GM12878 (cell line): ENCODE measurements at regions not wholly inside any gene's neighbourhood (a gene's known extent, or its start where the extent isn't known, plus 50 kb on each side); places are given as distances from the start of the nearest gene placed in this dataset.

Experiments used
- ATAC-seq: fragments of 200-7000 bp; cut with Tn5 transposase; 3 replicates; pipeline ENCODE4 v1.9.1; 2020; ENCODE audit warnings: mild to moderate bottlenecking, moderate library complexity
- BruUV-seq: library from RNA; stranded (reverse); fragments of 400-500 nt; replicated peaks from 2 replicates; lab custom pipeline; 2021; lab: Mats Ljungman, UMichigan
- CTCF ChIA-PET: fragments of 300-600 bp; sonication (Branson Sonifier 250); formaldehyde crosslinking; extraction: SDS; loops from one replicate; lab custom pipeline; 2021; ENCODE audit warnings: inconsistent platforms; lab: Yijun Ruan, JAX
- POLR2A ChIA-PET: fragments of 350-600 bp; formaldehyde crosslinking; extraction: SDS; loops from one replicate; lab custom pipeline; 2021; ENCODE audit warnings: inconsistent platforms; lab: Charles Lee
- RAD21 ChIA-PET: fragments of 300-600 bp; sonication (Branson Sonifier 250); formaldehyde crosslinking; loops from one replicate; lab custom pipeline; 2023; ENCODE audit warnings: antibody characterized with exemption; ENCODE audit not compliant: unreplicated experiment; lab: Charles Lee
- SMC1A ChIA-PET: fragments of 300-600 bp; sonication (Branson Sonifier 250); formaldehyde crosslinking; loops from one replicate; lab custom pipeline; 2023; ENCODE audit not compliant: unreplicated experiment, uncharacterized antibody; lab: Charles Lee
- DNase-seq: peaks from one replicate; pipeline ENCODE4 v3.0.0-alpha.2; 2011; ENCODE audit warnings: low read depth, low spot score
- FAIRE-seq: peaks from 3 replicates; lab custom pipeline; 2011; peaks lifted over from hg19 to GRCh38; lab: Jason Lieb, UNC
- H2AFZ ChIP-seq: 2 replicates; pipeline ENCODE4 v1.6.0; 2011; ENCODE audit warnings: low read depth, low read length, control low read depth; ENCODE audit not compliant: control insufficient read depth
- H3K27ac ChIP-seq: 2 replicates; pipeline ENCODE4 v1.5.1; 2011; ENCODE audit warnings: control low read depth; ENCODE audit not compliant: control insufficient read depth, insufficient read depth
- H3K27me3 ChIP-seq, 2 experiments: replicated peaks in 1 of 2; 2 replicates each; pipeline versions ENCODE4 v1.6.0 to v1.6.1; 2011; ENCODE audit warnings: low read length in 1 of 2; ENCODE audit not compliant: control insufficient read depth in 2 of 2, insufficient read depth in 2 of 2
- H3K36me3 ChIP-seq, 2 experiments: 2 replicates each; pipeline ENCODE4 v1.5.1; 2011; ENCODE audit warnings: low read length in 1 of 2; ENCODE audit not compliant: control insufficient read depth in 2 of 2, insufficient read depth in 2 of 2
- H3K4me1 ChIP-seq: 2 replicates; pipeline ENCODE4 v1.6.1; 2011; ENCODE audit warnings: mild to moderate bottlenecking, low read length, moderate library complexity, mixed read lengths; ENCODE audit not compliant: control insufficient read depth, insufficient read depth
- H3K4me2 ChIP-seq: 2 replicates; pipeline ENCODE4 v1.6.0; 2011; ENCODE audit warnings: control low read depth; ENCODE audit not compliant: control insufficient read depth, insufficient read depth
- H3K4me3 ChIP-seq: fragments of 200-600 bp; sonication (generic); 2 replicates; pipeline ENCODE4 v1.5.1; 2016
- H3K79me2 ChIP-seq: 2 replicates; pipeline ENCODE4 v1.6.0; 2011; ENCODE audit warnings: low read length; ENCODE audit not compliant: control insufficient read depth, insufficient read depth
- H3K9ac ChIP-seq: 2 replicates; pipeline ENCODE4 v1.8.0; 2011; ENCODE audit warnings: low read length, control low read depth, mixed read lengths; ENCODE audit not compliant: control insufficient read depth, insufficient read depth
- H3K9me3 ChIP-seq: replicated peaks from 3 replicates; pipeline ENCODE4 v1.5.1; 2011; ENCODE audit warnings: mild to moderate bottlenecking, low read length; ENCODE audit not compliant: control insufficient read depth, insufficient read depth
- H4K20me1 ChIP-seq: 2 replicates; pipeline ENCODE4 v1.6.0; 2011; ENCODE audit not compliant: control insufficient read depth, insufficient read depth
- EGR1 ChIP-seq, 2 experiments: IDR thresholded peaks; 1 replicate in 1 of 2; 2 replicates in 1 of 2; pipeline ENCODE4 v1.6.1; 2011 to 2012; ENCODE audit warnings: low read depth in 2 of 2, low read length in 2 of 2, borderline replicate concordance in 1 of 2, mild to moderate bottlenecking in 1 of 2, moderate library complexity in 1 of 2
- HSF1 ChIP-seq: fragments of 150-350 bp; IDR thresholded peaks from 2 replicates; pipeline ENCODE4 v1.6.1; 2014; ENCODE audit warnings: mild to moderate bottlenecking, low read depth, low read length
- IKZF2 ChIP-seq, 2 experiments: fragments of 450-650 bp; IDR thresholded peaks; 2 replicates each; pipeline ENCODE4 v1.6.1; 2017; ENCODE audit warnings: mild to moderate bottlenecking in 2 of 2, moderate library complexity in 2 of 2
- IRF4 ChIP-seq: IDR thresholded peaks from 2 replicates; pipeline ENCODE4 v1.6.1; 2011; ENCODE audit warnings: low read depth, low read length
- MTA2 ChIP-seq: fragments of 450-650 bp; IDR thresholded peaks from 2 replicates; pipeline ENCODE4 v1.6.1; 2016; ENCODE audit warnings: low read depth, mild to moderate bottlenecking, moderate library complexity
- NFIC ChIP-seq: IDR thresholded peaks from 2 replicates; pipeline ENCODE4 v1.6.1; 2012; ENCODE audit warnings: low read depth, mild to moderate bottlenecking, inconsistent platforms, low read length, moderate library complexity
- PAX8 ChIP-seq: fragments of 450-650 bp; IDR thresholded peaks from 2 replicates; pipeline ENCODE4 v1.6.1; 2017; ENCODE audit warnings: mild to moderate bottlenecking, moderate library complexity
- RUNX3 ChIP-seq: IDR thresholded peaks from 2 replicates; pipeline ENCODE4 v1.6.1; 2012; ENCODE audit warnings: low read length, inconsistent platforms
- SKIL ChIP-seq: fragments of 450-650 bp; IDR thresholded peaks from 2 replicates; pipeline ENCODE4 v1.6.1; 2017; ENCODE audit warnings: mild to moderate bottlenecking, low read depth, inconsistent platforms; ENCODE audit not compliant: poor library complexity, severe bottlenecking
- YY1 ChIP-seq: IDR thresholded peaks from 2 replicates; pipeline ENCODE4 v1.6.1; 2011; ENCODE audit warnings: low read depth, mild to moderate bottlenecking, low read length
- ZNF687 ChIP-seq: fragments of 450-650 bp; IDR thresholded peaks from 2 replicates; pipeline ENCODE4 v1.6.1; 2017; ENCODE audit warnings: mild to moderate bottlenecking, moderate library complexity
- WGBS: methylation state at CpG from one replicate; pipeline ENCODE4 v1.1.6; 2016; ENCODE audit warnings: low lambda C conversion rate; ENCODE audit not compliant: insufficient replicate concordance, insufficient coverage; ENCODE audit errors: missing lambda C conversion rate; 5-methylcytosine and 5-hydroxymethylcytosine counted together
- in situ Hi-C: fragments of 300-500 bp; cut with MboI; formaldehyde crosslinking; loops from 9 replicates; pipeline ENCODE4 v1.14.3; 2018; ENCODE audit warnings: mixed read lengths
- intact Hi-C: fragments of 100-400 bp; cut with micrococcal nuclease; formaldehyde crosslinking; loops from one replicate; pipeline ENCODE4 v1.14.2; 2022; ENCODE audit not compliant: unreplicated experiment

- in situ Hi-C loops: no loop called here
- no peak for DNase-seq
- ChIA-PET CTCF (interaction anchor here (1.0 to 4.1 kb wide), 6 partner anchors 28 to 500 kb away, joined by 3 to 12 read pairs (median 4); no protein-coding TSS in a partner anchor), POLR2A (interaction anchor here (0.7 to 3.4 kb wide), 4 partner anchors 10 to 96 kb away, joined by 3 to 21 read pairs (median 4); no protein-coding TSS in a partner anchor), SMC1A (interaction anchor here (0.6 to 7.0 kb wide), 14 partner anchors 10 to 200 kb away, joined by 3 to 92 read pairs (median 8); no protein-coding TSS in a partner anchor), RAD21 (interaction anchor here (0.7 to 11.5 kb wide), 11 partner anchors 26 to 199 kb away, joined by 3 to 128 read pairs (median 4); no protein-coding TSS in a partner anchor)
- 19% methylated on average over 5 of the region's 5 CpGs for WGBS
- ATAC-seq: peak; percentile 45
- H3K27ac ChIP-seq: peak overlapping the region; percentile 52
- H3K9me3 ChIP-seq: peaks cover 37% of the 10 kb centered on the region
- H3K36me3 ChIP-seq: peaks cover 5 to 8% of the 10 kb centered on the region in 2 experiments
- intact Hi-C loops: loop anchor here (2.0 kb wide), 1 partner anchor 31 kb away; no protein-coding TSS in a partner anchor
- H4K20me1 ChIP-seq: no peaks in the 10 kb centered on the region
- H3K9ac ChIP-seq: peak overlapping the region; percentile 54; the same call in 1 of the 2 replicates
- H2AFZ ChIP-seq: no peak overlapping the region
- no peaks in the 10 kb centered on the region for H3K27me3 ChIP-seq
- TF ChIP-seq RUNX3 (peak; percentile 44; the same call in 1 of the 2 replicates), PAX8 (0 out of 2 replicates have a peak, but pooled peaks have one; percentile 35), SKIL (peak; percentile 78), YY1 (no peak), ZNF687 (no peak), IRF4 (no peak), EGR1 (IDR thresholded peaks at IDR 0.05; ENCODE audit: borderline replicate concordance in 1 of 2, low read depth in 2 of 2, low read length in 2 of 2) (no peak), IKZF2 (IDR thresholded peaks at IDR 0.05) (0 out of 4 replicates have a peak, but pooled peaks of 1 of the 2 experiments have one; percentile 16), NFIC (peak; percentile 39; the same call in 1 of the 2 replicates), HSF1 (no peak), MTA2 (no peak)
- FAIRE-seq: no peak
- H3K4me1 ChIP-seq: peaks cover 38% of the 10 kb centered on the region
- no TSS peak for BruUV-seq
- peaks cover 88% of the 10 kb centered on the region for H3K79me2 ChIP-seq
- peak overlapping the region; percentile 20; the same call in 1 of the 2 replicates for H3K4me3 ChIP-seq
- H3K4me2 ChIP-seq: peak overlapping the region; percentile 44
Measured at GRCh38 chr14:71355324-71356201, 448.3 kb downstream of the PCNX1 start.
